AG09319 (cell line): ENCODE measurements at regions not wholly inside any gene's neighbourhood (a gene's known extent, or its start where the extent isn't known, plus 50 kb on each side); places are given as distances from the start of the nearest gene placed in this dataset.

Experiments used
- DNase-seq: peaks from one replicate; pipeline ENCODE4 v3.0.0-alpha.2; 2010; ENCODE audit warnings: low read depth; ENCODE audit errors: extremely low read depth
- TF ChIP-seq, protein P1 (sequence below): IDR thresholded peaks from 2 replicates; pipeline ENCODE4 v1.5.1; 2011; ENCODE audit warnings: low read depth, mild to moderate bottlenecking, inconsistent platforms, low read length, moderate library complexity

DNA sequence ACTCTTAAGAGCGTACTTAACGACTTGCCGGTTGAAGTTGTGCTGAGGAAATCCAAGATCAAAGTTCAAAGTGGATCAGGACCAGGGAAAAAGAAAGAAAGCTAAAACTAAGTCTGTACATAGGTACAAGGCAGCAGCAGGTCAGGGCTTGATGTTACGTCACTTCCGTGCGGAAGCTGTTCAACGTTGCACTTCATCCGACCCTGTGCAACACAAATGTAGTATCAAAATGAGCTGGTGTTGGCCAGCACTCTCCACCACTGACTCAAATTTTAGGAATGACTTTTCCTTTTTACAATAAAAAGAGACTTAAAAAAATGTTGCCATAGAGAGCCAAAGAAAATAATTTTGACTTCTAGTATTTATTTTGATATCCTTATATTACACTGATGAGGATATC lies 1315.4 kb downstream of the EFNB2 start:
- no peak for DNase-seq
- TF ChIP-seq, protein P1, sequence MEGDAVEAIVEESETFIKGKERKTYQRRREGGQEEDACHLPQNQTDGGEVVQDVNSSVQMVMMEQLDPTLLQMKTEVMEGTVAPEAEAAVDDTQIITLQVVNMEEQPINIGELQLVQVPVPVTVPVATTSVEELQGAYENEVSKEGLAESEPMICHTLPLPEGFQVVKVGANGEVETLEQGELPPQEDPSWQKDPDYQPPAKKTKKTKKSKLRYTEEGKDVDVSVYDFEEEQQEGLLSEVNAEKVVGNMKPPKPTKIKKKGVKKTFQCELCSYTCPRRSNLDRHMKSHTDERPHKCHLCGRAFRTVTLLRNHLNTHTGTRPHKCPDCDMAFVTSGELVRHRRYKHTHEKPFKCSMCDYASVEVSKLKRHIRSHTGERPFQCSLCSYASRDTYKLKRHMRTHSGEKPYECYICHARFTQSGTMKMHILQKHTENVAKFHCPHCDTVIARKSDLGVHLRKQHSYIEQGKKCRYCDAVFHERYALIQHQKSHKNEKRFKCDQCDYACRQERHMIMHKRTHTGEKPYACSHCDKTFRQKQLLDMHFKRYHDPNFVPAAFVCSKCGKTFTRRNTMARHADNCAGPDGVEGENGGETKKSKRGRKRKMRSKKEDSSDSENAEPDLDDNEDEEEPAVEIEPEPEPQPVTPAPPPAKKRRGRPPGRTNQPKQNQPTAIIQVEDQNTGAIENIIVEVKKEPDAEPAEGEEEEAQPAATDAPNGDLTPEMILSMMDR = no peak

DNA sequence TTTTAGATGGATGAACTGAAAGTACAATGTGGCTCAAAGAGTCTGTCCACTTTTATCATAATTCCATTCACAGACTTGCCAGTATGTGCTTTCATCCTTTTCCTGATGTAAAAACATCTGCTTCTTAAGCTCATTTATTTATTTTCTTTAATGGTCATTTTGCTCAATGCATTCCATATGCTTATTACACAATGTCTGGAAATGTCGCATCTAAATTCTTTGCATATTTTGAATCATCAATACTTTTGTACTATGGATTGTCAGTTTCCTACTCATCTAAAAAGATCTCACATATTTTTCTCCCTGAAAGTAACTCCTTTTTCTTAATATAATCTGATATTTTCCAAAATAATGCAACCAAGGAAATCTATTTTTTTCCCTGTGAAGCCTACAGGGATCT lies 1315.8 kb downstream of the EFNB2 start:
- TF ChIP-seq, protein P1 = no peak
- no peak for DNase-seq

DNA sequence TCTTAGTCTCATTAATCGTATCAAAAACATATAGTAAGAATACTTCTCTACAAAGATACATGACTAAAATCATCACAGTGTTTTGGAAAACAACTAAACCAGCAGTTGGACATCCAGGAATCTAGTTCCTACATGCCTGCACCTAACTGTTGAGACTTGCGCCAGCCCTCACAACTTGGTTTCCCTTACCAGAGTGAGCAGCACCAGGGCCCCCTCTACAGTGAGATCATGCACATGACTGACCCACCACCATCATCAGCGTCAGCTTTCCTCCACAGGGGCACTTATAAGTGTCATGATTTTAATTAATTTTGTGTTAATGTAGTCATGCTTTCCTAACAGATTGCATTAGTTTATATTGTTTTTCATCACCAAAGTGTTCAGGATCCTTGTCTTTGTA lies 1322.0 kb downstream of the EFNB2 start:
- TF ChIP-seq, protein P1 = no peak
- no peak for DNase-seq

DNA sequence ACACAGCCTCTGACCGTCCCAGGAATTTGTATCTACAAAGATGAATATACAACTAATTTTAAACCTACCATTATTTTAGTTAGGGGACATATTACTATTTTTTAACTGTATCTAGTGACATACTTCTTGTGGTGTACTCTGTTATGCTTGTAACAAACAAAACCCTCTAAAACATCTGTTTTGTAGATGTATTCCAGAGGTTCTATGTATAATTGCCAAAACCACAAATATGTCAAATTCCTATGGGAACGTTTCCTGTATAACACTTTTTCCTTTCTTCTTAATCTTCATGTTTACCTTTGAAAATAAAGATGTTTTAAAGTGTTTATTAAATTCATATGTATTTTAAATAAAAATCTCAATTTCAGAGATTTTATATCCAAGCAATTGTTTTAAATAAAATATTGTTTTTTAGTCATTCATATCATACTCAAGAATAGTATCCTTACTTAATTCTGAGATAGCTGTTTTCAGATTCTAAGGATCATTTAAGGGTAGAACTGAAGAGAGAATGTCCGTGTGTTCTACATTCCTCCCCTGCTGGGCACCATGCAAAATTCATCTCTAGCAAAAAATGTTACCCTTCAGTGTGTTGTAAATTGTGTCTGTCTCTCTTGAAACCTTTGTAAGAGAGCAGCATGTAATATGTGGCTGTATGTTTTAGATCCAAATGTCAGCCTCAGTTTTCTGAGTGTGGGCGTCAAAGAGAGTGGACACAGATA lies 1327.7 kb downstream of the EFNB2 start:
- DNase-seq = no peak
- TF ChIP-seq, protein P1 = no peak

DNA sequence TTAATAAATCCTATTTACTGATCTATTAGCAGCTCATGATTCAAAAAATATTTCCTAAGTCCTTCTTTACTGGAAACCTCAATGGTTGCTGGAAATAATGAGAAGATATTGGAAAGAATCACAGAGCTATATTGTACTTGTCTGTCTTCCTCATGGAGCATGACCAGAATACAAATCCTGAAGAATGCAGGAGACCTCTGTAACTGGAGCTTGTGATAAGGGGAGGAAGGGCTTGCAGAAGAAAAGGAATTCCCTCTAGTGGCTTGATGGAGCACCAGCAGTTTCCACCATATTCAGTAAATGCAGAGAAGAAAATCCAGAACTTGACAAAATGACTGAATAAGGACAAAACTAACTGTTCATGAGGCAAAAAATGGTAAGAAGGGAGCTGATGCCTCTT lies 1333.1 kb downstream of the EFNB2 start:
- DNase-seq = no peak

DNA sequence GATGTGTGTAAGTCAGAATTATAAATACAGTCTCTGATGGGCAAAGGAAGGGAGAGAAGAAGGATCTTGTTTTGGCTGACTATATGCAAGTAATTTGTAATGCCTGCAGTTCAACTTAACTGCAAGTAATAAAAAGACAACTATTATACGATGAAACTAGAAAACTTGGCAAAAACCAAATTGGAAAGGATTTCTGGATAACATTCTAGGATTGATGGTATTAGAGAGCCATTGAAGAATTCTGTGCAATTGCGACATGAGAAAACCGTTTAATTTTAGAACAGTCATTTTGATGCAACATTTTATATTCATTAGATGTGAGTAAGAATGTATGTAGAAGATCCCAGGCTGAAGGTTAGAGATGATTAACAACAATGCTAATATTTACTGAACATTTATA lies 1334.1 kb downstream of the EFNB2 start:
- TF ChIP-seq, protein P1 = no peak
- no peak for DNase-seq

More for the DNA sequence above, 1333.1 kb downstream of the EFNB2 start:
- TF ChIP-seq, protein P1 = no peak; the same call in 1 of the 2 replicates

DNA sequence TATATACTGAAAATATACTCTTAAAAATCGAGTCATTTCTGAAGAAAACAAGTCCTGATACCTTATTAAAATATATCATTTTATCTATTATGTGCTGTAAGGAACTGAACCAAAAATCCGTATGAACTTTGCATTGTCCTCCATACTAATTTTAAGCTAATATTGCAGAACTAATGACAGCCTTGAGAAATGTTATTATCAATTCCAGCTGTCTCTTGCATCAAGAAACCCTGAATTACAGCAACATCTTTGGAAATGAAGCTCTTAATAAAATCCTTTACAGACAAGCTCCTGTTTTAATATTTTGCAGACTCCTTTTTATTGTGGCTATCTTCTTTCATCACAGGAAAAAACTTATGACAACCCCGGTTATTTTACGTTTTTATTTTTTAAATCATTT lies 1335.3 kb downstream of the EFNB2 start:
- no peak for DNase-seq
- TF ChIP-seq, protein P1 = no peak
